NT2/D1 (cell line): ENCODE measurements at regions not wholly inside any gene's neighbourhood (a gene's known extent, or its start where the extent isn't known, plus 50 kb on each side); places are given as distances from the start of the nearest gene placed in this dataset.

Source experiments
- SUZ12 ChIP-seq: IDR thresholded peaks from 2 replicates; pipeline ENCODE4 v1.6.1; 2011; ENCODE audit not compliant: insufficient read length, insufficient read depth; ENCODE audit errors: extremely low read depth
- YY1 ChIP-seq: IDR thresholded peaks from 2 replicates; pipeline ENCODE4 v1.6.1; 2011; ENCODE audit not compliant: insufficient read length, insufficient read depth

DNA sequence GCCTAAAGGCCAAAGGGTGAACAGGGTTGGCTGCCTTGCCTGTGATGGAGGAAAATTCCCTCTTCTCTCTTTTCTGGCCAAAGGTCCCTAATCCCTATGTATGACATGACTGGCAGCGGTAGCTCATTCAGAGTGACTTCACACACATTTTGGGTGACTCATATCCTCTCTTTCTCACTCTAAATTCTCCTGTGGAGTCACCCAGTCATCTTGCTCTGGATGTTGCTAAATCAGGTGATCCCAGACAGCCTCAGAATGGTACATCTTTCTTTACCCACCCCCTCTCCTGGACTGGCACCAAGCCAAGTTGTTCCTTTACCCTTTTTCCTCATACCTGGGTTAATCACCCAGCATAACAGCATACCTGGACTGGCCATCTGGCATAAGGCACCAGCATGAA is 77.2 kb downstream of the NEURL3 start:
- no peak for TF ChIP-seq YY1
- no peak for TF ChIP-seq SUZ12
